ENCODE measurements at regions not wholly inside any gene's neighbourhood (a gene's known extent, or its start where the extent isn't known, plus 50 kb on each side); places are given as distances from the start of the nearest gene placed in this dataset.
"Not testable (repeated sequence)": the region's sequence is repeated elsewhere in the genome, so short reads cannot be mapped to it uniquely, and the experiment has no call there.

GRCh38 chr5:19172926-19173470, 815.0 kb downstream of the CDH18 start:
- Mint-ChIP-seq H3K4me3 (no peak overlapping the region), H3K36me3 (ENCODE audit: low read depth) (no peaks in the 10 kb centered on the region), H3K9me3 (peaks cover 4% of the 10 kb centered on the region), H3K4me1 (no peaks in the 10 kb centered on the region), H3K27ac (no peak overlapping the region), H3K27me3 (no peaks in the 10 kb centered on the region)
- ATAC-seq (no peak), DNase-seq (no peak)

- Mint-ChIP-seq H3K4me3 (no peak overlapping the region), H3K4me1 (no peaks in the 10 kb centered on the region), H3K36me3 (ENCODE audit: low read depth) (no peaks in the 10 kb centered on the region), H3K9me3 (peaks cover 4% of the 10 kb centered on the region), H3K27me3 (no peaks in the 10 kb centered on the region), H3K27ac (no peak overlapping the region)
- DNase-seq (no peak), ATAC-seq (no peak)
Measured at GRCh38 chr5:19175776-19176570, 812.0 kb downstream of the CDH18 start.

GRCh38 chr5:19179571-19179970, 808.4 kb downstream of the CDH18 start:
- DNase-seq (no peak), ATAC-seq (no peak)
- Mint-ChIP-seq H3K4me1 (no peaks in the 10 kb centered on the region), H3K36me3 (ENCODE audit: low read depth) (no peaks in the 10 kb centered on the region), H3K27ac (no peak overlapping the region), H3K27me3 (no peaks in the 10 kb centered on the region), H3K9me3 (peaks cover 4% of the 10 kb centered on the region), H3K4me3 (no peak overlapping the region)

GRCh38 chr5:19189176-19189575, 798.8 kb downstream of the CDH18 start:
- Mint-ChIP-seq H3K27me3 (no peaks in the 10 kb centered on the region), H3K9me3 (peaks cover 17% of the 10 kb centered on the region), H3K4me1 (no peaks in the 10 kb centered on the region), H3K36me3 (ENCODE audit: low read depth) (no peaks in the 10 kb centered on the region), H3K4me3 (no peak overlapping the region), H3K27ac (no peak overlapping the region)
- ATAC-seq (no peak), DNase-seq (no peak)

GRCh38 chr5:19193631-19194030, 794.4 kb downstream of the CDH18 start:
- H3K27ac Mint-ChIP-seq = no peak overlapping the region

GRCh38 chr5:19196631-19197030, 791.4 kb downstream of the CDH18 start:
- Mint-ChIP-seq H3K4me3 (no peak overlapping the region), H3K27me3 (no peaks in the 10 kb centered on the region), H3K4me1 (no peaks in the 10 kb centered on the region), H3K36me3 (ENCODE audit: low read depth) (no peaks in the 10 kb centered on the region), H3K27ac (no peak overlapping the region), H3K9me3 (peaks cover 11% of the 10 kb centered on the region)
- ATAC-seq (no peak), DNase-seq (no peak)

More at GRCh38 chr5:19193631-19194030, 794.4 kb downstream of the CDH18 start:
- no peaks in the 10 kb centered on the region for H3K27me3 Mint-ChIP-seq
- H3K4me1 Mint-ChIP-seq = no peaks in the 10 kb centered on the region
- H3K9me3 Mint-ChIP-seq = peaks cover 17% of the 10 kb centered on the region
- H3K36me3 Mint-ChIP-seq (ENCODE audit: low read depth) = no peaks in the 10 kb centered on the region
- no peak overlapping the region for H3K4me3 Mint-ChIP-seq
- DNase-seq (no peak), ATAC-seq (no peak)

- DNase-seq (no peak), ATAC-seq (no peak)
- Mint-ChIP-seq H3K27me3 (no peaks in the 10 kb centered on the region), H3K27ac (no peak overlapping the region), H3K4me3 (no peak overlapping the region), H3K4me1 (no peaks in the 10 kb centered on the region), H3K9me3 (peaks cover 8% of the 10 kb centered on the region), H3K36me3 (ENCODE audit: low read depth) (no peaks in the 10 kb centered on the region)
Measured at GRCh38 chr5:19200251-19200650, 787.7 kb downstream of the CDH18 start.

- Mint-ChIP-seq H3K4me1 (no peaks in the 10 kb centered on the region), H3K9me3 (peaks cover 10% of the 10 kb centered on the region), H3K27ac (no peak overlapping the region), H3K27me3 (no peaks in the 10 kb centered on the region), H3K36me3 (ENCODE audit: low read depth) (no peaks in the 10 kb centered on the region), H3K4me3 (no peak overlapping the region)
- ATAC-seq (no peak), DNase-seq (no peak)
Measured at GRCh38 chr5:19208397-19208796, 779.6 kb downstream of the CDH18 start.

GRCh38 chr5:19210886-19211285, 777.1 kb downstream of the CDH18 start:
- peaks cover 10% of the 10 kb centered on the region for H3K9me3 Mint-ChIP-seq
- H3K4me1 Mint-ChIP-seq = no peaks in the 10 kb centered on the region
- ATAC-seq (no peak), DNase-seq (no peak)
- no peaks in the 10 kb centered on the region for H3K27me3 Mint-ChIP-seq
- no peak overlapping the region for H3K27ac Mint-ChIP-seq
- no peak overlapping the region for H3K4me3 Mint-ChIP-seq
- H3K36me3 Mint-ChIP-seq (ENCODE audit: low read depth) = no peaks in the 10 kb centered on the region

- Mint-ChIP-seq H3K9me3 (peaks cover 6% of the 10 kb centered on the region), H3K27ac (no peak overlapping the region), H3K27me3 (no peaks in the 10 kb centered on the region), H3K36me3 (ENCODE audit: low read depth) (no peaks in the 10 kb centered on the region), H3K4me3 (no peak overlapping the region), H3K4me1 (no peaks in the 10 kb centered on the region)
- ATAC-seq (no peak), DNase-seq (no peak)
Measured at GRCh38 chr5:19229179-19229835, 758.7 kb downstream of the CDH18 start.

GRCh38 chr5:19233573-19233972, 754.4 kb downstream of the CDH18 start:
- Mint-ChIP-seq H3K4me3 (no peak overlapping the region), H3K9me3 (peaks cover 14% of the 10 kb centered on the region), H3K4me1 (no peaks in the 10 kb centered on the region), H3K27ac (no peak overlapping the region), H3K27me3 (no peaks in the 10 kb centered on the region), H3K36me3 (ENCODE audit: low read depth) (no peaks in the 10 kb centered on the region)
- DNase-seq = no peak
- ATAC-seq = no peak

GRCh38 chr5:19235101-19235584, 752.9 kb downstream of the CDH18 start:
- no peaks in the 10 kb centered on the region for H3K4me1 Mint-ChIP-seq
- H3K9me3 Mint-ChIP-seq = peaks cover 14% of the 10 kb centered on the region
- no peak for ATAC-seq

GRCh38 chr5:19240170-19240569, 747.8 kb downstream of the CDH18 start:
- no peak overlapping the region for H3K4me3 Mint-ChIP-seq
- peaks cover 13% of the 10 kb centered on the region for H3K9me3 Mint-ChIP-seq
- no peaks in the 10 kb centered on the region for H3K36me3 Mint-ChIP-seq (ENCODE audit: low read depth)
- ATAC-seq (no peak), DNase-seq (no peak)
- H3K27ac Mint-ChIP-seq = no peak overlapping the region
- H3K27me3 Mint-ChIP-seq = no peaks in the 10 kb centered on the region
- H3K4me1 Mint-ChIP-seq = no peaks in the 10 kb centered on the region

More at GRCh38 chr5:19235101-19235584, 752.9 kb downstream of the CDH18 start:
- DNase-seq = no peak
- no peaks in the 10 kb centered on the region for H3K27me3 Mint-ChIP-seq
- no peak overlapping the region for H3K27ac Mint-ChIP-seq
- H3K4me3 Mint-ChIP-seq = no peak overlapping the region
- no peaks in the 10 kb centered on the region for H3K36me3 Mint-ChIP-seq (ENCODE audit: low read depth)

GRCh38 chr5:19241690-19242089, 746.3 kb downstream of the CDH18 start:
- Mint-ChIP-seq H3K4me1 (no peaks in the 10 kb centered on the region), H3K27me3 (no peaks in the 10 kb centered on the region), H3K27ac (no peak overlapping the region), H3K4me3 (no peak overlapping the region), H3K36me3 (ENCODE audit: low read depth) (no peaks in the 10 kb centered on the region), H3K9me3 (peaks cover 14% of the 10 kb centered on the region)
- ATAC-seq = no peak
- no peak for DNase-seq

GRCh38 chr5:19246191-19246590, 741.8 kb downstream of the CDH18 start:
- peaks cover 12% of the 10 kb centered on the region for H3K9me3 Mint-ChIP-seq
- H3K27me3 Mint-ChIP-seq; H3K4me1 Mint-ChIP-seq; ATAC-seq; H3K36me3 Mint-ChIP-seq (ENCODE audit: low read depth); DNase-seq; H3K4me3 Mint-ChIP-seq; H3K27ac Mint-ChIP-seq: not testable (repeated sequence)

Measured in activated naive CD8-positive, alpha-beta T cell treated with anti-CD3 and anti-CD28 coated beads, Interleukin-2, amount 50 U/mL, for 24 hours (primary cell).